H1 (cell line): ENCODE measurements at regions not wholly inside any gene's neighbourhood (a gene's known extent, or its start where the extent isn't known, plus 50 kb on each side); places are given as distances from the start of the nearest gene placed in this dataset.

Source experiments
- CTCF ChIA-PET: fragments of 300-600 bp; sonication (Branson Sonifier 250); formaldehyde crosslinking; loops from one replicate; lab custom pipeline; 2021; ENCODE audit not compliant: partially characterized antibody; lab: Charles Lee
- POLR2A ChIA-PET: fragments of 300-600 bp; sonication (Branson Sonifier 250); formaldehyde crosslinking; loops from one replicate; lab custom pipeline; 2021; ENCODE audit warnings: inconsistent platforms; ENCODE audit not compliant: partially characterized antibody; lab: Charles Lee
- DNase-seq, 2 experiments: peaks; one replicate each; pipeline versions ENCODE4 v3.0.0 to v3.0.0-alpha.2; 2010 to 2022; ENCODE audit warnings: low spot score in 2 of 2, low read depth in 1 of 2, mixed read lengths in 1 of 2
- FAIRE-seq: peaks from 2 replicates; lab custom pipeline; 2011; peaks lifted over from hg19 to GRCh38; lab: Jason Lieb, UNC
- H2AFZ ChIP-seq: 2 replicates; pipeline ENCODE4 v1.8.1; 2012; ENCODE audit warnings: low read length, inconsistent platforms
- H2AK5ac ChIP-seq: 2 replicates; pipeline ENCODE4 v1.6.1; 2013; ENCODE audit warnings: low read depth, low read length
- H2BK120ac ChIP-seq: replicated peaks from 2 replicates; pipeline ENCODE3; 2013; ENCODE audit warnings: low read depth, low read length, inconsistent platforms
- H2BK12ac ChIP-seq: 2 replicates; pipeline ENCODE4 v1.6.1; 2013; ENCODE audit warnings: low read depth, low read length
- H2BK15ac ChIP-seq: 2 replicates; pipeline ENCODE4 v1.6.1; 2013; ENCODE audit warnings: low read length
- H2BK20ac ChIP-seq: 2 replicates; pipeline ENCODE4 v1.6.1; 2013; ENCODE audit warnings: low read length
- H2BK5ac ChIP-seq: 2 replicates; pipeline ENCODE4 v1.6.1; 2013; ENCODE audit warnings: low read depth, low read length
- H3K14ac ChIP-seq: 2 replicates; pipeline ENCODE4 v1.6.1; 2013; ENCODE audit warnings: inconsistent platforms; ENCODE audit not compliant: insufficient read length
- H3K18ac ChIP-seq: 2 replicates; pipeline ENCODE4 v1.6.1; 2013; ENCODE audit warnings: low read length; ENCODE audit errors: extremely low read depth
- H3K23ac ChIP-seq: 2 replicates; pipeline ENCODE4 v1.6.1; 2013; ENCODE audit warnings: inconsistent platforms; ENCODE audit not compliant: insufficient read length
- H3K23me2 ChIP-seq: 2 replicates; pipeline ENCODE4 v1.6.1; 2013; ENCODE audit warnings: low read depth, low read length
- H3K27ac ChIP-seq: 2 replicates; pipeline ENCODE4 v1.6.1; 2011; ENCODE audit warnings: low read depth, low read length, inconsistent platforms
- H3K27me3 ChIP-seq, 4 experiments: replicated peaks in 1 of 4; 1 replicate in 1 of 4; 2 replicates in 3 of 4; pipeline versions ENCODE4 v1.6.1 to v1.8.1; 2011 to 2013; ENCODE audit warnings: low read length in 3 of 4, mild to moderate bottlenecking in 3 of 4, inconsistent platforms in 2 of 4, mixed read lengths in 2 of 4, moderate library complexity in 1 of 4; ENCODE audit not compliant: control insufficient read depth in 3 of 4, insufficient read depth in 3 of 4; ENCODE audit errors: extremely low read depth in 1 of 4
- H3K36me3 ChIP-seq, 4 experiments: 2 replicates each; pipeline versions ENCODE4 v1.6.1 to v1.8.1; 2011 to 2013; ENCODE audit warnings: mild to moderate bottlenecking in 4 of 4, low read length in 3 of 4, moderate library complexity in 2 of 4, control low read depth in 1 of 4, inconsistent platforms in 1 of 4; ENCODE audit not compliant: insufficient read depth in 4 of 4, control insufficient read depth in 2 of 4
- H3K4ac ChIP-seq: replicated peaks from 2 replicates; pipeline ENCODE3; 2013; ENCODE audit warnings: low read length, low read depth, mixed read lengths, inconsistent platforms; ENCODE audit not compliant: insufficient read length
- H3K4me1 ChIP-seq, 4 experiments: replicated peaks in 1 of 4; 1 replicate in 1 of 4; 2 replicates in 3 of 4; pipeline versions ENCODE4 v1.6.1 to v1.8.1; 2011 to 2013; ENCODE audit warnings: low read length in 3 of 4, inconsistent platforms in 2 of 4, mixed read lengths in 1 of 4; ENCODE audit not compliant: insufficient read depth in 4 of 4, control insufficient read depth in 3 of 4
- H3K4me2 ChIP-seq, 2 experiments: 2 replicates each; pipeline versions ENCODE4 v1.6.1 to v1.8.1; 2011 to 2013; ENCODE audit warnings: low read depth in 2 of 2, low read length in 2 of 2, control low read depth in 1 of 2, inconsistent platforms in 1 of 2, mild to moderate bottlenecking in 1 of 2; ENCODE audit not compliant: insufficient read depth in 1 of 2
- H3K4me3 ChIP-seq, 4 experiments: fragments of 200-600, 300-600 bp in 1 of 4; sonication (generic), shearing (Covaris generic), sonication (Bioruptor Twin) in 1 of 4; 2 replicates each; pipeline versions ENCODE4 v1.5.1 to v1.8.1; 2011 to 2016; ENCODE audit warnings: low read length in 4 of 4, low read depth in 3 of 4, control low read depth in 2 of 4, inconsistent platforms in 2 of 4, mild to moderate bottlenecking in 2 of 4, mixed read lengths in 1 of 4, moderate library complexity in 1 of 4; ENCODE audit not compliant: insufficient read depth in 2 of 4; ENCODE audit errors: extremely low read depth in 1 of 4
- H3K56ac ChIP-seq: replicated peaks from 2 replicates; pipeline ENCODE3; 2013; ENCODE audit warnings: low read depth, mild to moderate bottlenecking, mixed read lengths, low read length, inconsistent platforms; ENCODE audit not compliant: insufficient read length
- H3K79me1 ChIP-seq: 2 replicates; pipeline ENCODE4 v1.6.1; 2013; ENCODE audit warnings: low read depth, low read length, control low read depth
- H3K79me2 ChIP-seq, 2 experiments: 2 replicates each; pipeline versions ENCODE4 v1.6.1 to v1.8.1; 2012 to 2013; ENCODE audit warnings: low read length in 2 of 2, mild to moderate bottlenecking in 2 of 2, inconsistent platforms in 1 of 2; ENCODE audit not compliant: insufficient read depth in 2 of 2, control insufficient read depth in 1 of 2
- H3K9ac ChIP-seq, 4 experiments: replicated peaks in 1 of 4; 1 replicate in 1 of 4; 2 replicates in 3 of 4; pipeline versions ENCODE4 v1.6.1 to v1.8.1; 2011 to 2013; ENCODE audit warnings: low read depth in 3 of 4, low read length in 3 of 4, control low read depth in 2 of 4, mild to moderate bottlenecking in 2 of 4, moderate library complexity in 2 of 4, inconsistent platforms in 1 of 4; ENCODE audit errors: extremely low read depth in 1 of 4
- H3K9me3 ChIP-seq, 2 experiments: 2 replicates each; pipeline versions ENCODE4 v1.6.1 to v1.8.1; 2012 to 2013; ENCODE audit warnings: mild to moderate bottlenecking in 2 of 2, moderate library complexity in 2 of 2, control low read depth in 1 of 2, inconsistent platforms in 1 of 2, low read depth in 1 of 2, low read length in 1 of 2, mixed read lengths in 1 of 2; ENCODE audit not compliant: insufficient read depth in 2 of 2
- H4K20me1 ChIP-seq, 2 experiments: replicated peaks in 1 of 2; 2 replicates each; pipeline versions ENCODE3 to v1.8.1; 2011 to 2013; ENCODE audit warnings: inconsistent platforms in 2 of 2, low read length in 2 of 2, mild to moderate bottlenecking in 1 of 2; ENCODE audit not compliant: insufficient read depth in 2 of 2, control insufficient read depth in 1 of 2
- H4K5ac ChIP-seq: 2 replicates; pipeline ENCODE4 v1.6.1; 2013; ENCODE audit warnings: low read length, low read depth, mixed read lengths, inconsistent platforms; ENCODE audit not compliant: insufficient read length
- H4K8ac ChIP-seq: 2 replicates; pipeline ENCODE4 v1.8.0; 2013; ENCODE audit warnings: mild to moderate bottlenecking, moderate library complexity, low read length, inconsistent platforms; ENCODE audit not compliant: insufficient read depth; ENCODE audit errors: extremely low read depth
- H4K91ac ChIP-seq: replicated peaks from 2 replicates; pipeline ENCODE3; 2013; ENCODE audit warnings: low read length, mixed read lengths, inconsistent platforms; ENCODE audit not compliant: insufficient read length
- BACH1 ChIP-seq: IDR thresholded peaks from 2 replicates; pipeline ENCODE4 v1.6.1; 2012; ENCODE audit warnings: low read length, improper control_type of control experiment
- CEBPB ChIP-seq: IDR thresholded peaks from 2 replicates; pipeline ENCODE4 v1.6.1; 2012; ENCODE audit warnings: low read depth, low read length
- CHD2 ChIP-seq: IDR thresholded peaks from 2 replicates; pipeline ENCODE4 v1.6.1; 2012; ENCODE audit warnings: low read length, improper control_type of control experiment
- E2F6 ChIP-seq: IDR thresholded peaks from 2 replicates; pipeline ENCODE4 v1.6.1; 2012; ENCODE audit warnings: inconsistent platforms
- EP300 ChIP-seq, 2 experiments: IDR thresholded peaks; 1 replicate in 1 of 2; 2 replicates in 1 of 2; pipeline ENCODE4 v1.6.1; 2011 to 2012; ENCODE audit warnings: low read depth in 2 of 2, low read length in 2 of 2, mild to moderate bottlenecking in 2 of 2, borderline replicate concordance in 1 of 2, inconsistent platforms in 1 of 2, moderate library complexity in 1 of 2
- EZH2 ChIP-seq: fragments of 200-600 bp; sonication (generic); IDR thresholded peaks from 2 replicates; pipeline ENCODE4 v1.7.1; 2012; ENCODE audit warnings: low read depth, mild to moderate bottlenecking, moderate library complexity, low read length, inconsistent platforms; ENCODE audit not compliant: severe bottlenecking
- FOSL1 ChIP-seq: IDR thresholded peaks from 2 replicates; pipeline ENCODE4 v1.6.1; 2011; ENCODE audit warnings: mild to moderate bottlenecking, low read depth, low read length, moderate library complexity; ENCODE audit not compliant: insufficient read depth
- NANOG ChIP-seq: IDR thresholded peaks from 2 replicates; pipeline ENCODE4 v1.6.1; 2011; ENCODE audit warnings: low read length, low read depth, mild to moderate bottlenecking, inconsistent platforms; ENCODE audit not compliant: insufficient read depth, poor library complexity, severe bottlenecking
- PHF8 ChIP-seq: fragments of 200-600 bp; sonication (generic); conservative IDR thresholded peaks from 2 replicates; pipeline ENCODE4 v1.7.1; 2012; ENCODE audit warnings: low read depth, mild to moderate bottlenecking, inconsistent platforms, low read length, moderate library complexity
- RFX5 ChIP-seq: IDR thresholded peaks from 2 replicates; pipeline ENCODE4 v1.6.1; 2011; ENCODE audit warnings: low read depth, low read length, improper control_type of control experiment, borderline replicate concordance
- SIX5 ChIP-seq: IDR thresholded peaks from 2 replicates; pipeline ENCODE4 v1.6.1; 2011; ENCODE audit warnings: mild to moderate bottlenecking, low read depth, low read length
- SRF ChIP-seq: IDR thresholded peaks from 2 replicates; pipeline ENCODE4 v1.6.1; 2011; ENCODE audit warnings: mild to moderate bottlenecking, low read depth, low read length, moderate library complexity
- TCF12 ChIP-seq: IDR thresholded peaks from 2 replicates; pipeline ENCODE4 v1.6.1; 2011; ENCODE audit warnings: low read depth, mild to moderate bottlenecking, low read length
- WGBS, 2 experiments: shearing (Covaris generic) in 1 of 2; methylation state at CpG; one replicate each; pipeline versions ENCODE4 v1.1.6 to v1.1.7; 2013 to 2015; ENCODE audit warnings: low lambda C conversion rate in 2 of 2, mixed read lengths in 2 of 2, inconsistent platforms in 1 of 2, low coverage in 1 of 2, missing lambda C conversion rate in 1 of 2; ENCODE audit not compliant: insufficient replicate concordance in 2 of 2, insufficient coverage in 1 of 2, insufficient read length in 1 of 2; ENCODE audit errors: extremely low coverage in 1 of 2, missing lambda C conversion rate in 1 of 2; 5-methylcytosine and 5-hydroxymethylcytosine counted together

DNA sequence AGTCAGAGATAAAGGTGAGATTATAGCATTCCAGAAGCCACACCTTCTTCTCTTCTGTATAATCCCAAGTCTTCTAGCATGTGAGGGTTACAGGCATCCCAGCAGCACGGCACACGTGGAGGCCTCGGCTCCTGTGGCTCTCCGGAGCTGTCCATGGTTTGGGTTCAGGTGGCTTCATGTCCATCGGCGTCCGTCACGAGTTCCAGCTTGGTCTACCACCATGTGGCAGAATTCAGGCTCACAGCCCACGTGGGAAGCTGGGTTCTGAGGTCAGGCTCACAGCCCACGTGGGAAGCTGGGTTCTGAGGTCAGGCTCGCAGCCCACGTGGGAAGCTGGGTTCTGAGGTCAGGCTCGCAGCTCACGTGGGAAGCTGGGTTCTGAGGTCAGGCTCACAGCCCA is 378.3 kb upstream of the SALL3 start:
- H3K79me1 ChIP-seq: no peaks in the 10 kb centered on the region
- no peaks in the 10 kb centered on the region for H3K36me3 ChIP-seq
- no peak overlapping the region for H4K91ac ChIP-seq
- H2BK20ac ChIP-seq: no peak overlapping the region
- no peak overlapping the region for H4K5ac ChIP-seq
- H2BK120ac ChIP-seq: no peak overlapping the region
- no peak overlapping the region for H2BK12ac ChIP-seq
- no peak overlapping the region; the same call in 1 of the 2 replicates for H4K8ac ChIP-seq
- H2AFZ ChIP-seq: no peak overlapping the region
- no peak overlapping the region for H2BK15ac ChIP-seq
- 82% methylated on average over 14 of the region's 14 CpGs; no CpG with 5 or more reads in 1 of the 2 experiments for WGBS, 2 experiments
- FAIRE-seq: no peak
- no peak overlapping the region for H3K4me3 ChIP-seq
- no peak overlapping the region for H2BK5ac ChIP-seq
- TF ChIP-seq SRF (no peak), PHF8 (no peak), EP300 (IDR thresholded peaks at IDR 0.05; ENCODE audit: borderline replicate concordance in 1 of 2, low read depth in 2 of 2, low read length in 2 of 2) (no peak), E2F6 (no peak), RFX5 (no peak), CEBPB (no peak), NANOG (no peak), FOSL1 (no peak), BACH1 (no peak), SIX5 (no peak), EZH2 (no peak), CHD2 (no peak), TCF12 (no peak)
- TF ChIP-seq, all 59 proteins: peak for 0
- no peak overlapping the region for H3K56ac ChIP-seq
- H2AK5ac ChIP-seq: no peak overlapping the region
- H3K9me3 ChIP-seq: no peaks in the 10 kb centered on the region; a peak in 1 of 4 replicates
- H3K9ac ChIP-seq: no peak overlapping the region
- H3K14ac ChIP-seq: no peak overlapping the region
- H4K20me1 ChIP-seq: peaks cover 0 to 5% of the 10 kb centered on the region in 2 experiments
- no peak overlapping the region for H3K4ac ChIP-seq
- H3K4me1 ChIP-seq: peaks cover 0 to 6% (median 4%) of the 10 kb centered on the region in 4 experiments; a peak in 4 of 7 replicates
- H3K18ac ChIP-seq: no peak overlapping the region
- H3K23ac ChIP-seq: no peak overlapping the region
- H3K23me2 ChIP-seq: peaks cover 6% of the 10 kb centered on the region; the same call in 1 of the 2 replicates
- no peak overlapping the region for H3K27ac ChIP-seq
- H3K79me2 ChIP-seq: no peaks in the 10 kb centered on the region
- ChIA-PET POLR2A (no interaction called here), CTCF (interaction anchor here (0.7 to 0.9 kb wide), 2 partner anchors 10 to 19 kb away, joined by 3 read pairs; no protein-coding TSS in a partner anchor)
- H3K27me3 ChIP-seq: no peaks in the 10 kb centered on the region
- DNase-seq: no peak
- no peak overlapping the region for H3K4me2 ChIP-seq
